Cardiac fibroblast (primary cell): ENCODE measurements at regions not wholly inside any gene's neighbourhood (a gene's known extent, or its start where the extent isn't known, plus 50 kb on each side); places are given as distances from the start of the nearest gene placed in this dataset.

ENCODE experiments used
- DNase-seq, 2 donors: peaks; one replicate each; pipeline versions ENCODE4 v3.0.0 to v3.0.0-alpha.2; 2010; ENCODE audit warnings: low read depth in 2 of 2
- H3K4me3 ChIP-seq, 2 donors: replicated peaks in 1 of 2; 1 replicate in 1 of 2; 2 replicates in 1 of 2; pipeline ENCODE4 v1.5.1; 2011; ENCODE audit warnings: low read depth in 2 of 2, low read length in 2 of 2, mild to moderate bottlenecking in 2 of 2, moderate library complexity in 1 of 2
- CTCF ChIP-seq: IDR thresholded peaks from one replicate; pipeline ENCODE4 v1.5.1; 2011; ENCODE audit warnings: low read depth, mild to moderate bottlenecking, low read length, inconsistent platforms

DNA sequence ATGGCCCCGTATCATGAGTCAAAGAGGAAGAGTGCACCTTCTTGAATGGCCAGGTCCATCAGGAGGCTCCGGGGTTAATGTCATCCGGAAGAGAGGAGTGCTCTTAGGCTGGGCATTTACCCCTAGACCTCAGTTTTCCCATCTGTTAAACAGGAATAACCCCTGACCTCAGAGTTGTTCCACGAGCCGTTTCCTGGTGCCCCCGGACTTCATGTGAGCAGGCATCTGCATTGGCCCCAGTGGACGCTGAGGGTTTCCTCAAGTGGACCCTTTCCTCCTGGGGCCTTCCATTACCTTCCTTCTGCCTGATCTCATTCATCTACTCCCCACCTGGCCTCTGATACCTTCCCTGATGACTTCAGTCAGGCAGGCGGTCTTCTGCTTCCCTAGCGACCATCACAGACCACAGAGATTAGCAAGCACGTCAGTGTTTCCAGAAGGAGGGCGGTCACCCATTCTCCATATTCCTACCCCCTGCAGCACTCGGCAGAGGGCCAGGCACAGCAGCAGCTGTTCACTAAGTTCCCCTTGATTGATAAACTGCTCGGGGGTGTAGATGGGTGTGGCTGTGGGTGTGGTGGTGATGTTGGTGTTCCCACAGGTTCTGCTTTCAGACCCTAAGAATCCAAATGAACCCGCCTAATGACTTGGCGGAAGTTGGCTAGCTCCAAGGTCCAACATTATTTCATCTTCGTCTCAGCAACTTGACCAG lies 346.6 kb upstream of the TNRC6C start:
- no peak for DNase-seq
- no peak for TF ChIP-seq CTCF

GRCh38 chr17:77613218-77613617 lies 345.3 kb upstream of the TNRC6C start:
- no peak for DNase-seq
- TF ChIP-seq CTCF = no peak
- no peak overlapping the region for H3K4me3 ChIP-seq

More for the DNA sequence above, 346.6 kb upstream of the TNRC6C start:
- no peak overlapping the region for H3K4me3 ChIP-seq

DNA sequence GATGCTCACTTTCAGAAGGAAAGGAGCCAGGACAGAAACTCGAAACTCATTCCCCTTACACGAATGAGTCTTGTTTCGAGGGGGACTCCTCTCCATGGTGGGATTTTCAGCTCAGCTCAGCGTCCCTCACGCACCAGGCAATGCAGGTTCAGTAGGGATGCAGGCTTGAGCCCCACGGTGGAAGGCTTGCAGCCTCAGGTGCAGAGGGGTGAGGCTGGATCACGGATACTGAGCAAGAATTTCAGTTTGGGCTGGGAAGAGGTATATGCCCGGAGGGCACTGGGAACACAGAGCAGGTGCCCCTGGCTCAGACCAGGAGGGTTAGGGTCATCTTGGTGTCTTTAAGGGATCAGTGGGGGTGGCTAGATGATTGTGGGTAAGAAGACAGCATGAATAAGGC lies 344.9 kb upstream of the TNRC6C start:
- no peak for DNase-seq
- no peak overlapping the region for H3K4me3 ChIP-seq
- TF ChIP-seq CTCF = no peak

GRCh38 chr17:77615703-77616253 lies 342.7 kb upstream of the TNRC6C start:
- H3K4me3 ChIP-seq = no peak overlapping the region
- no peak for TF ChIP-seq CTCF
- peak in 1 of 2 donors; percentile 6 for DNase-seq

DNA sequence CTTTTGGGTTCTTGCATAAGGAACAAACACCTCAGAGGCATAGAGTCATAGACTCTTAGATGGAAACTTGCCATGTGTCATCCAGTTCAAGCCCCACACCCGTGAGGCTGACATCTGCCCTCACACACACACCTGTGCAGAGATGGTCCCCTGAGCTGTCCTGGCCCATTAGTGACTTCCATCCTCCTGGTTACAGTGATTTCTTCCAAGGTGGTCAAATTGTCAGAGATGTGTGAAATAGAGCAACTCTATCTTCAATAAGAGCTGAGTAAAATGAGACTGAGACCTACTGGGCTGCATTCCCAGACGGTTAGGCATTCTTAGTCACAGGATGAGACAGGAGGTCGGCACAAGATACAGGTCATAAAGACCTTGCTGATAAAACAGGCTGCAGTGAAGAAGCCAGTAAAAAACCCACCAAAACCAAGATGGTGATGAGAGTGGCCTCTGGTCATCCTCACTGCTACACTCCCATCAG lies 342.2 kb upstream of the TNRC6C start:
- no peak overlapping the region for H3K4me3 ChIP-seq
- no peak for TF ChIP-seq CTCF
- no peak for DNase-seq

- no peak overlapping the region for H3K4me3 ChIP-seq
- no peak for DNase-seq
- no peak for TF ChIP-seq CTCF
Measured at GRCh38 chr17:77617516-77617915, 341.0 kb upstream of the TNRC6C start.
